NCI-H345 treated with DMSO at 0.1 percent for 48 hours (cell line): ENCODE measurements at regions not wholly inside any gene's neighbourhood (a gene's known extent, or its start where the extent isn't known, plus 50 kb on each side); places are given as distances from the start of the nearest gene placed in this dataset.
"Not testable (repeated sequence)": the region's sequence is repeated elsewhere in the genome, so short reads cannot be mapped to it uniquely, and the experiment has no call there.

ENCODE experiments used
- DNase-seq: peaks from one replicate; lab custom pipeline; 2025; ENCODE audit not compliant: unreplicated experiment; lab: John Stamatoyannopoulos, UW

- DNase-seq: no peak
These were observed 217.9 kb upstream of the SLITRK5 start for GRCh38 chr13:87453244-87453643.

DNA sequence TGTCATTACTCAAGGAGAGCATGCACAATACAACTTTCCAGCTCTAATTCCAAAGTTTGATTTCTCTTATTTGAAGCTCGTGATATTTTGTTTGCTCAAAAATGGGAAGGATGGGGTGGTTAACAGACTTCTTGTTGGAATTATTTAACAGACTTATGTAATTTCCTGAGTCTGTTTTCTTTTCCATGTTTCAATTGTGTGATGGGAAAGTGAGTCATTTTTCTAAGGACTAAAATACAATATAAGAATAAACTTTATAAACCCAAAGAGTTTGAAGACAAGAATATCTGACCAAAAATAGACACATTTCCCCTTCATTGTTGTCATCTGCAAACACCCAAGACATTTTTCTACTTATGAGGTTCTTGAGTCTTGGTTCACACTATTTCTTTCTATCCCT is 211.8 kb upstream of the SLITRK5 start:
- no peak for DNase-seq

GRCh38 chr13:87497426-87497825 is 173.7 kb upstream of the SLITRK5 start:
- no peak for DNase-seq

GRCh38 chr13:87498681-87499080 is 172.5 kb upstream of the SLITRK5 start:
- DNase-seq: no peak

- no peak for DNase-seq
These were observed 146.4 kb upstream of the SLITRK5 start for GRCh38 chr13:87524775-87525174.

DNA sequence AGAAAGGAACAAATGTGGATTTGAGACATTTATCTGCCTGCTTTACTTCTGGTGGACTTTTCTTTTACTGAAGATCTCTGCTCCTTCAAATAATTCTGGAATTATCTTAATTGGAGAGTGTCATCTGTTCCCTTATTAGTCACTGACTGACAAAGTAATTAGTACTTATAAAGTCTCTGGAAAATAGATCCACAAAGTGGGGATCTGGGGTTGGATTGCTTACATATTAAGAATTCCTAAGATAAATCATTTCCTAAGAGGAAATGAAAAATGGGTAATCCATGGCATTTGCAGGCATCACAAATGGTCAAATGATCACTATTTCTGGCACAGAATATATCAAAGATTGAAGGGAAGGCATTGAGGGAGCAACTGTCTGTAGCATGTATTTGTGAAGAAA is 137.4 kb upstream of the SLITRK5 start:
- DNase-seq: no peak

- DNase-seq: no peak
These were observed 135.3 kb upstream of the SLITRK5 start for GRCh38 chr13:87535911-87536310.

GRCh38 chr13:87536499-87536898 is 134.7 kb upstream of the SLITRK5 start:
- DNase-seq: no peak

- DNase-seq: no peak
These were observed 134.3 kb upstream of the SLITRK5 start for GRCh38 chr13:87536899-87537298.

- DNase-seq: no peak
These were observed 133.2 kb upstream of the SLITRK5 start for GRCh38 chr13:87537951-87538350.

GRCh38 chr13:87538366-87539052 is 132.7 kb upstream of the SLITRK5 start:
- no peak for DNase-seq

- no peak for DNase-seq
These were observed 118.0 kb upstream of the SLITRK5 start for GRCh38 chr13:87553142-87553541.

- DNase-seq: no peak
These were observed 117.1 kb upstream of the SLITRK5 start for GRCh38 chr13:87554045-87554444.

- no peak for DNase-seq
These were observed 113.4 kb upstream of the SLITRK5 start for GRCh38 chr13:87557788-87558187.

GRCh38 chr13:87561580-87561979 is 109.6 kb upstream of the SLITRK5 start:
- not testable (repeated sequence) for DNase-seq

DNA sequence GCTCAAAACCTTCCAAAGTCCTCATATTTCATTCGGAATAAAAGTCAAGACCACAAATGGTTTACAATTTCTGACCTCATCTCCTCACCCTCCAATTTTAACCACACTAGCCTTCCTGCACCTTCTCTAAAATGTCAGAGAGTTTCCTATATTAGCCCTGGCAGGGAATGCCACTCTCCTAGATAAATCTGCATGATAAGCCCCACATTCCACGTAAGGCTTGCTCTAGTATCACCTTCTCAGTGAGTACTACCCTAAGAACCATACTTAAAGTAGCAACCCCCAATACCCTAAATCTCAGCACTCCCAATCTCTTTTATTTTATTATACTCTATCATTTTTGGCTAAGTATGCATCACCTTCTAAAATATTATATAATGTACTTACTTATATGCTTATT is 100.5 kb upstream of the SLITRK5 start:
- no peak for DNase-seq

GRCh38 chr13:87582399-87582798 is 88.8 kb upstream of the SLITRK5 start:
- DNase-seq: no peak

DNA sequence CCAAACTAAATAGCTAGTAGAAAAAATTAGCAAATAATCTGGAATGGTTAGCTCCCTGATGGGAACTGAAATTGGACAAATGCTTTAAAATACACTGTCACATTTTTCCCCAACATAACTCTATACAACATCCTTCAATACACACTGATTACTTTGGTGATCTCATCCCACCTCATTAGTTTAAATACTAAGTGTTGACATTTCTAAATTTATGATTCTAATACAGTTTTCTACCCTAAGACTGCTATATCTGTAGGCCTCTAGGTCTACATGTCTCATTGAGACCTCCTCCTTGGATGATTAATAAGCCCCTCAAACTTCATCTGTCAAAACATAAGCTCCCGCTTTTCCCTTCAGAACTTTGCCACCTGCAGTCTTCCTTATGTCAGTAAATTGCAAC is 80.7 kb upstream of the SLITRK5 start:
- no peak for DNase-seq

DNA sequence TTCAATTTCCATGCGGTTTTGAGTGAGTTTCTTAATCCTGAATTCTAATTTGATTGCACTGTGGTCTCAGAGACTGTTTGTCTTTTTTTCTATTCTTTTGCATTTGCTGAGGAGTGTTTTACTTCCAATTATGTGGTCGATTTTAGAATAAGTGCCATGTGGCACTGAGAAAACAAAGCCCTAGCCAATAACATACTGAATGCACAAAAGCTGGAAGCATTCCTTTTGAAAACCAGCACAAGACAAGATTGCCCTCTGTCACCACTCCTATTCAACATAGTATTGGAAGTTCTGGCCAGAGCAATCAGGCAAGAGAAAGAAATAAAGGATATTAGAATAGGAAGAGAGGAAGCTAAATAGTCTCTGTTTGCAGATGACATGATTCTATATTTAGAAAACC is 66.7 kb upstream of the SLITRK5 start:
- DNase-seq: not testable (repeated sequence)

DNA sequence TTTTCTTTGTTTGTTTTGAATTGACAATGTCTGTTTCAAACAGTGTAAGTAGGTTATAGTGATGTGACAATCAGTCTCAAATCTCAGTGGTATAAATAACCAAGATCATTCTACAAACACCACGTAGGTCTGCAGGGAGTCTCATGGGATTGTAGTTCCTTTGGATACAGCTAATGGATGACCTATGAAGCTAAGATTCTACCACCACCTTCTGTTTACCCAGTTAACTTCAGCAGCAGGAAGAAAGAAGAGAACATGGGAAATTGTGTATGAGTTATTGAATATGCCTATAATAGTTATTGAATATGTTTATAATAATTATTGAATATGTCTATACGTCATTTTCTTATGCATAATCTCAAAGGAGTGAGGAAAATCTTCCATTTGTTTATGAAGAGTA is 63.9 kb upstream of the SLITRK5 start:
- DNase-seq: no peak

DNA sequence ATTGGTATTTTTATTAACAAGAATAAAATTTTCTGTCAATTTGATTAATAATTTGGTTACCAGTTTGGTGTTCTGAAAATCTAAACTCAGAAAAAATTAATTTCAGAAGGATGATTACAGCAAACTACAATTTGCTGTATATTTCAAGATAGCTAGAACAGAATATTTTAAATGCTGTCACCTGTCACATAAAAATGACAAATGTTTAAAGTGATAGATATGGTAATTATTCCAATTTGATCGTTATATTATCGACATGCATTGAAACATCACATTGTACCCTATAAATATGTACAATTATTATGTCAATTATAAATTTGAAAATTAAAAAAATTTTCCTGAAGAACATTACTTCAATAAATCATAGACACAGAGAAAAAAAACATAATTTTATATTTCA is 56.9 kb upstream of the SLITRK5 start:
- no peak for DNase-seq
